ENCODE measurements at regions not wholly inside any gene's neighbourhood (a gene's known extent, or its start where the extent isn't known, plus 50 kb on each side); places are given as distances from the start of the nearest gene placed in this dataset.
"Not testable (repeated sequence)": the region's sequence is repeated elsewhere in the genome, so short reads cannot be mapped to it uniquely, and the experiment has no call there.

DNA sequence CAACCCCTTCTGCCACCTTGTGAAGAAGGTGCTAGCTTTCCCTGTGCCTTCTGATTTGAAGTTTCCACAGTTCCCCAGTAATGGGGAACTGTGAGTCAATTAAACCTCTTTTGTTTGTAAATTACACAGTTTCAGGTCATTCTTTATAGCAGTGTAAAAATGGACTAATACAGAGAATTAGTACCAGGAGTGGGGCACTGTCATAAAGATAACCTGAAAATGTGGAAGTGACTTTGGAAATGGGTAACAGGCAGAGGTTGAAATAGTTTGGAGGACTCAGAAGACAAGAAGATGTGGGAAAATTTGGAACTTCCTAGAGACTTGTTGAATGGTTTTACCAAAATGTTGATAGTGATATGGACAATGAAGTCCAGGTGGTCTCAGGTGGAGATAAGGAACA lies 131.0 kb upstream of the HAND2 start:
- DNase-seq (ENCODE audit: low read depth in 4 of 4, low spot score in 3 of 4): no peak

GRCh38 chr4:173656898-173657297 lies 126.9 kb upstream of the HAND2 start:
- no peak for DNase-seq (ENCODE audit: low read depth in 4 of 4, low spot score in 3 of 4)

- no peak for DNase-seq (ENCODE audit: low read depth in 4 of 4, low spot score in 3 of 4)
These were observed 122.4 kb upstream of the HAND2 start for GRCh38 chr4:173652283-173652931.

- no peak for DNase-seq (ENCODE audit: low read depth in 4 of 4, low spot score in 3 of 4)
These were observed 121.7 kb upstream of the HAND2 start for GRCh38 chr4:173651651-173652282.

- DNase-seq (ENCODE audit: low read depth in 4 of 4, low spot score in 3 of 4): no peak
These were observed 117.9 kb upstream of the HAND2 start for GRCh38 chr4:173647902-173648301.

- DNase-seq (ENCODE audit: low read depth in 4 of 4, low spot score in 3 of 4): no peak
These were observed 112.5 kb upstream of the HAND2 start for GRCh38 chr4:173642509-173642908.

GRCh38 chr4:173635395-173635794 lies 105.4 kb upstream of the HAND2 start:
- DNase-seq (ENCODE audit: low read depth in 4 of 4, low spot score in 3 of 4): no peak

DNA sequence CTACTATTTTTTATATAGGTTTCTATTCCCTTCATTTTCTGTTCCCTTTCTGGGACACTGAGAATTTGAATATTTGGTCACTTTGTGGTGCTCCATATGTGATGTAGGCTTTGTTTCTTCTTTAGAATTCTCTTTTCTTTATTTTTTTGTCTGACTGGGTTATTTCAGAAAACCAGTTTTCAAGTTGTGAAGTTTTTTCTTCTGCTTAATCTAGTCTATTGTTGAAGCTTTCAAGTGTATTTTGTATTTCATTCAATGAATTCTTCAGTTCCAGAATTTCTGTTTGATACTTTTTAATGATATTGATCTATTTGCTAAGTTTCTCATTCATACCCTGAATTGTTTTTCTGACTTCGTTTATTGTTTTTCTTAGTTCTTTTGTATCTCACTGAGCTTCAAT lies 96.2 kb upstream of the HAND2 start:
- DNase-seq (ENCODE audit: low read depth in 4 of 4, low spot score in 3 of 4): no peak

DNA sequence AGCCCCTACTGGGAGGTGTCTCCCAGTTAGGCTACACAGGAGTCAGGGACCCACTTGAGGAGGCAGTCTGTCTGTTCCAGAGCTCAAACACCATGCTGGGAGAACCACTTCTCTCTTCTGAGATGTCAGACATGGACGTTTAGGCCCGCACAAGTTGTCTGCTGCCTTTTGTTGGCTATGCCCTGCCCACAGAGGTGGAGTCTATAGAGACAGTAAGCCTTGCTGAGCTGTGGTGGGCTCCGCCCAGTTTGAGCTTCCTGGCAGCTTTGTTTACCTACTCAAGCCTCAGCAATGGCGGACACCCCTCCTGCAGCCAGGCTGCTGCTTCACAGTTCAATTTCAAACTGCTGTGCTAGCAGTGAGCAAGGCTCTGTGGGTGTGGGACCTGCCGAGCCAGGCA lies 88.6 kb upstream of the HAND2 start:
- DNase-seq (ENCODE audit: low read depth in 4 of 4, low spot score in 3 of 4): not testable (repeated sequence)

DNA sequence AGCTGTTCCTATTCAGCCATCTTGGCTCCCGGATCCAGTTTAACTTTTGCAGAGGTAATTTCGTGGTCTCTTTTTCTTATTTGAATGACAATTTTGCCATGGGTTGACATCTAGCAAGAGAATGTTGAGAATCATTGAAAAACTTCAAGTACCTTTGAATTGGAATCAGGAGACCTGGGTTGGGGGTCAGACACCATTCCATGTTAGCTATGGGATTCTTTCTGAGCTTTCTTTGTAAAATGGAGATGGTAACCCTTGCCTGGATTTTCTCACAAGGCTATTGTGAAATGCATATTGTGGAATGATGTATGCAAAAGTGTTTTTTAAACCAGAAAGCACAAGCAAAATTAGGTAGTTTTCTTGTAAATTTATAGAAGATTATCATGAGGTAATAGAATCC lies 79.1 kb upstream of the HAND2 start:
- DNase-seq (ENCODE audit: low read depth in 4 of 4, low spot score in 3 of 4): no peak

DNA sequence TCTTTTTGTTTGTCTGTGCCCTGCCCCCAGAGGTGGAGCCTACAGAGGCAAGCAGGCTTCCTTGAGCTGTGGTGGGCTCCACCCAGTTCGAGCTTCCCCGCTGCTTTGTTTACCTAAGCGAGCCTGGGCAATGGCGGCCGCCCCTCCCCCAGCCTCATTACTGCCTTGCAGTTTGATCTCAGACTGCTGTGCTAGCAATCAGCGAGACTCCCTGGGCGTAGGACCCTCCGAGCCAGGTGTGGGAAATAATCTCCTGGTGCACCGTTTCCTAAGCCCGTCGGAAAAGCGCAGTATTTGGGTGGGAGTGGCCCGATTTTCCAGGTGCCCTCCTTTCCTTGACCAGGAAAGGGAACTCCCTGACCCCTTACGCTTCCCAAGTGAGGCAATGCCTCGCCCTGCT lies 78.6 kb upstream of the HAND2 start:
- not testable (repeated sequence) for DNase-seq (ENCODE audit: low read depth in 4 of 4, low spot score in 3 of 4)

- DNase-seq (ENCODE audit: low read depth in 4 of 4, low spot score in 3 of 4): no peak
These were observed 61.7 kb upstream of the HAND2 start for GRCh38 chr4:173591760-173592159.

- DNase-seq (ENCODE audit: low read depth in 4 of 4, low spot score in 3 of 4): no peak
These were observed 60.7 kb upstream of the HAND2 start for GRCh38 chr4:173590697-173591096.

DNA sequence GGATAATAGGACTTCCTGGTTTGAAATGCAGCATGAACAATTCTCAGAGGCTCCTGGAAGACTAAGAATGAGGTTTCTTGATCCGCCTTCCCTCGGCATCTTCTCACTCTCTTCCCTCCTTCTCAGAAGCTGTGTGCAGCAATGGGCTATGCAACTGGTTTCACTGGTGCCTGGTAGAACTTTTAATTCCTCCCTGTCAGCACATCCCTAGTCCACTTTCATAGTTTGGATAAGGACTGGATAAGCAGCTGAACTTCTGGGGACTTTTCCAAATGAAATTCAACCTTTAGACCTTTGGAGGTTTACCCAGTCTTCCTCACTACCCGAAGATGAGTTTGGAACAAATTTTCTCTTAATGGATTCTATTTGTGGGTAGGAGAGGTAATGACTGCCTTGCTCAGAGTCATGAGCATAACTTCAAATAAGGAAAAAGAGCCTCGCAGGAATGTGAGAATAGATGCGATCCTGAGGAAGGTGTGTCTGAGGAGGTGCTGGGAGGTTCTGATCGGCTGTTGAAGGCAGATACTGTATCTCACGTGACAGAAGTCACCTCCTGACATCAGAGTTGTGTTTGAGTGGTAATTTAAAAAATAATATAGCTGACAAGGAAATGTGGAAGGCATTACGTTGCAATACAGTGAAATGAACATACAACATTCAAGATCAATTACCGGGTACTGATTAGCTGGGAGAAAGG lies 56.0 kb upstream of the HAND2 start:
- no peak for DNase-seq (ENCODE audit: low read depth in 4 of 4, low spot score in 3 of 4)

DNA sequence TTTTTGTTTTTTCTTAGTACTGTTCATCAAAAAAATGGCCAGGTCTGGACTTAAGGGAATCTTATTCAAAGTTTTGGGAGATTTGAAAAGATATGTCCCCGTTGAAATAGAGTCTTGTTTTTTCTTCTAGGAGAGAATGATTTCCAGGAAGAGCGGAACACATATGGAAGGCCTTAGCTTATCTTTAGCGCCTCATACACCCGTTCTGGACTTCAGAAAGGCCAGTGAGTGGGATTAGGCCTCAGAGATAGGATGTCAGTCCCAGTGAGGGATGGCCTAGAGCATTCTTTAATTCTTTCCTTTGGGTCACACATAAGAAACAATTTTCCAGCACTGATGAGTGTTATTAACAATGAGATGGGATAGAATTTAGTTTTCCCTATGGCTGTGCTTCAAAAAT lies 54.5 kb upstream of the HAND2 start:
- no peak for DNase-seq (ENCODE audit: low read depth in 4 of 4, low spot score in 3 of 4)
